Pancreas (tissue), 10 donors: ENCODE measurements at regions not wholly inside any gene's neighbourhood (a gene's known extent, or its start where the extent isn't known, plus 50 kb on each side); places are given as distances from the start of the nearest gene placed in this dataset.
A peak's percentile ranks its signal among the peaks of the same experiment; 100 is the strongest.

Experiments
- ATAC-seq, 4 donors: fragments of 200-7000 bp; cut with Tn5 transposase; one replicate each; pipeline versions ENCODE4 v1.8.0 to v1.9.1; 2020; ENCODE audit warnings: mild to moderate bottlenecking in 4 of 4, moderate library complexity in 4 of 4
- DNase-seq, 6 donors: peaks; one replicate each; pipeline ENCODE4 v3.0.0-alpha.2; 2020
- FAIRE-seq: peaks from 2 replicates; lab custom pipeline; 2012; peaks lifted over from hg19 to GRCh38; lab: Jason Lieb, UNC
- H3K27ac ChIP-seq, 4 donors: fragments of 200-600 bp; sonication (generic); 1 replicate in 3 of 4; 2 replicates in 1 of 4; pipeline versions ENCODE4 v1.5.0 to v1.8.0; 2020
- H3K27me3 ChIP-seq, 4 donors: fragments of 200-600 bp; one replicate each; pipeline ENCODE4 v1.8.0; 2021
- H3K36me3 ChIP-seq, 3 donors: fragments of 200-600 bp; sonication (generic) in 1 of 3; one replicate each; pipeline versions ENCODE4 v1.5.0 to v1.8.0; 2020 to 2021
- H3K4me1 ChIP-seq, 3 donors: fragments of 200-600 bp; one replicate each; pipeline ENCODE4 v1.8.0; 2021
- H3K4me3 ChIP-seq, 4 donors: fragments of 200-600 bp; sonication (generic) in 2 of 4; one replicate each; pipeline versions ENCODE4 v1.5.0 to v1.8.0; 2020 to 2021
- H3K9me3 ChIP-seq, 4 donors: fragments of 200-600 bp; one replicate each; pipeline ENCODE4 v1.8.0; 2021
- CTCF ChIP-seq, 4 donors: fragments of 200-600 bp; sonication (generic) in 3 of 4; IDR thresholded peaks; one replicate each; pipeline versions ENCODE4 v1.5.0 to v1.8.0; 2021; ENCODE audit warnings: antibody characterized with exemption in 4 of 4
- whole genome bisulfite sequencing, 2 donors: extraction: QIAGEN DNeasy Blood & Tissue Kit; methylation state at CpG; one replicate each; pipeline ENCODE4 v1.1.7; 2013; 5-methylcytosine and 5-hydroxymethylcytosine counted together
- intact Hi-C, 3 donors: fragments of 100-400 bp; cut with DNase I; formaldehyde crosslinking; loops; one replicate each; pipeline versions ENCODE4 v1.11.1 to v1.14.2; 2022
- donor health status: healthy with polysubstance abuse.
- donor health status: DM: no; HTN: no; CAD: no; lungs with moderate emphysema.
- donor health status: DM: no; HTN: no; CAD: no.
- donor health status: control.
- donor health status: control.
- donor health status: Bipolar disorder and iron deficiency.
- donor health status: DM: yes; HTN: yes; CAD: no.
- donor health status: DM: no; HTN: no; CAD: no.
- donor health status: DM: no; HTN: no; CAD: no.
- donor health status: DM: yes; HTN: yes; CAD: no.

GRCh38 chr9:135373151-135373685 is 106.4 kb upstream of the PPP1R26 start:
- peak in 1 of 6 donors; percentile 46 for DNase-seq

GRCh38 chr9:135373820-135374219 is 105.8 kb upstream of the PPP1R26 start:
- Histone ChIP-seq H3K27me3 (no peaks in the 10 kb centered on the region), H3K27ac (no peak overlapping the region), H3K4me3 (no peak overlapping the region), H3K4me1 (no peaks in the 10 kb centered on the region), H3K36me3 (no peaks in the 10 kb centered on the region), H3K9me3 (no peaks in the 10 kb centered on the region)
- intact Hi-C loops = no loop called here
- 16 to 18% methylated on average over 7 to 10 of the region's 10 CpGs for WGBS, 2 donors
- FAIRE-seq (no peak), DNase-seq (peak in 1 of 6 donors; percentile 25), ATAC-seq (no peak)
- no peak for TF ChIP-seq CTCF (IDR thresholded peaks at IDR 0.05)

More at GRCh38 chr9:135373151-135373685, 106.4 kb upstream of the PPP1R26 start:
- H3K4me3 ChIP-seq = no peak overlapping the region
- H3K9me3 ChIP-seq = no peaks in the 10 kb centered on the region
- no peaks in the 10 kb centered on the region for H3K4me1 ChIP-seq
- ATAC-seq (no peak), FAIRE-seq (no peak)
- TF ChIP-seq CTCF (IDR thresholded peaks at IDR 0.05) = no peak
- H3K27me3 ChIP-seq = no peaks in the 10 kb centered on the region
- H3K27ac ChIP-seq = no peak overlapping the region
- intact Hi-C loops = no loop called here
- no peaks in the 10 kb centered on the region for H3K36me3 ChIP-seq
- 72 to 77% methylated on average over 19 to 22 of the region's 22 CpGs for WGBS, 2 donors

- 34 to 36% methylated on average over 8 of the region's 8 CpGs for WGBS, 2 donors
- intact Hi-C loops = no loop called here
- H3K27me3 ChIP-seq = no peaks in the 10 kb centered on the region
These were observed 105.0 kb upstream of the PPP1R26 start for GRCh38 chr9:135374591-135374990.

DNA sequence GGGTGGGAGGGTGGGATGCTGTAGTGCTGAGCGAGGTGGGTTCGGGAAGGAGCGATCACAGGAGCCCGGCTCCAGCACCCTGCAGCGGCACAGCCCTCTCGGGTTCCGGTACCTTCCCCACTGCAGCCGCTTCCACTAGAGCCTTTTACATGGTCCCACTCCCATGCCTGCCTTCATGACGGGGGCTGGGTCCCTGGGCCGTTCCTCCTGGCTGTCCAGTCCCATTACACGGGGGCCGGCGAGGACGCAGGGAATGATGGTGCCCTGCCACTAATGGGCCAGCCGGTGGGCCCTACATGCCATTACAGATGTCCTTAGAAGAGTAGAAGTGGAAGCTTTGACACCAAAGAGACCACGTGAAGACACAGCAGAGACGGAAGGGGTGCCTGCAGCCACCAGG is 104.6 kb upstream of the PPP1R26 start:
- 64 to 70% methylated on average over 17 of the region's 17 CpGs for WGBS, 2 donors

More at GRCh38 chr9:135374591-135374990, 105.0 kb upstream of the PPP1R26 start:
- no peak for ATAC-seq
- no peak for FAIRE-seq
- Histone ChIP-seq H3K27ac (no peak overlapping the region), H3K4me3 (no peak overlapping the region), H3K4me1 (no peaks in the 10 kb centered on the region), H3K36me3 (no peaks in the 10 kb centered on the region), H3K9me3 (no peaks in the 10 kb centered on the region)
- DNase-seq = no peak
- TF ChIP-seq CTCF (IDR thresholded peaks at IDR 0.05) = no peak

More for the DNA sequence above, 104.6 kb upstream of the PPP1R26 start:
- ATAC-seq (no peak), FAIRE-seq (no peak), DNase-seq (peak in 1 of 6 donors; percentile 23)
- no peaks in the 10 kb centered on the region for H3K36me3 ChIP-seq
- no peaks in the 10 kb centered on the region for H3K4me1 ChIP-seq
- no peaks in the 10 kb centered on the region for H3K27me3 ChIP-seq
- TF ChIP-seq CTCF (IDR thresholded peaks at IDR 0.05) = no peak
- intact Hi-C loops = no loop called here
- no peak overlapping the region for H3K27ac ChIP-seq
- no peaks in the 10 kb centered on the region for H3K9me3 ChIP-seq
- H3K4me3 ChIP-seq = no peak overlapping the region
